SK-N-SH treated with all-trans-retinoic acid at 6 μM for 48 hours (cell line): ENCODE measurements at regions not wholly inside any gene's neighbourhood (a gene's known extent, or its start where the extent isn't known, plus 50 kb on each side); places are given as distances from the start of the nearest gene placed in this dataset.

Experiments
- ARNTL ChIP-seq: fragments of 450-650 bp; formaldehyde crosslinking; IDR thresholded peaks from 2 replicates; pipeline ENCODE4 v1.5.0; 2020; ENCODE audit warnings: low read depth, mild to moderate bottlenecking, moderate library complexity, borderline replicate concordance
- CREB5 ChIP-seq: fragments of 250-450 bp; sonication (Bioruptor Pico); IDR thresholded peaks from 2 replicates; pipeline ENCODE4 v1.5.1; 2020; ENCODE audit warnings: low read depth, mild to moderate bottlenecking, moderate library complexity
- CSRNP3 ChIP-seq: fragments of 250-450 bp; sonication (Bioruptor Pico); IDR thresholded peaks from 2 replicates; pipeline ENCODE4 v1.5.1; 2021; ENCODE audit warnings: mild to moderate bottlenecking, moderate library complexity
- ESRRG ChIP-seq: fragments of 250-450 bp; sonication (Bioruptor Pico); IDR thresholded peaks from 2 replicates; pipeline ENCODE4 v1.6.1; 2021; ENCODE audit warnings: mild to moderate bottlenecking
- GLIS3 ChIP-seq: fragments of 250-450 bp; sonication (Bioruptor Pico); IDR thresholded peaks from 2 replicates; pipeline ENCODE4 v1.5.0; 2020; ENCODE audit warnings: mild to moderate bottlenecking, moderate library complexity
- PATZ1 ChIP-seq: fragments of 250-450 bp; sonication (Bioruptor Pico); IDR thresholded peaks from 2 replicates; pipeline ENCODE4 v1.8.0; 2020; ENCODE audit warnings: mild to moderate bottlenecking, moderate library complexity, borderline replicate concordance
- POU6F1 ChIP-seq: fragments of 250-450 bp; sonication (Bioruptor Pico); IDR thresholded peaks from 2 replicates; pipeline ENCODE4 v1.8.0; 2021; ENCODE audit warnings: low read depth, mild to moderate bottlenecking, moderate library complexity, borderline replicate concordance
- SNAI2 ChIP-seq: fragments of 250-450 bp; sonication (Bioruptor Pico); IDR thresholded peaks from 2 replicates; pipeline ENCODE4 v1.5.0; 2020; ENCODE audit warnings: mild to moderate bottlenecking, moderate library complexity
- TOX ChIP-seq: fragments of 250-450 bp; sonication (Bioruptor Pico); IDR thresholded peaks from 2 replicates; pipeline ENCODE4 v1.8.0; 2021; ENCODE audit warnings: mild to moderate bottlenecking, moderate library complexity, borderline replicate concordance
- TSHZ2 ChIP-seq: fragments of 250-450 bp; sonication (Bioruptor Pico); IDR thresholded peaks from 2 replicates; pipeline ENCODE4 v1.5.0; 2020; ENCODE audit warnings: mild to moderate bottlenecking, moderate library complexity
- ZFP30 ChIP-seq: fragments of 450-650 bp; formaldehyde crosslinking; IDR thresholded peaks from 2 replicates; pipeline ENCODE4 v1.5.0; 2022; ENCODE audit warnings: mild to moderate bottlenecking, moderate library complexity

GRCh38 chr2:159851941-159852340 is 53.9 kb upstream of the CD302 start:
- no peak for TF ChIP-seq TSHZ2 (CRISPR knock-in tag)
- no peak for TF ChIP-seq GLIS3 (CRISPR knock-in tag)
- no peak for TF ChIP-seq POU6F1 (CRISPR knock-in tag)
- TF ChIP-seq TOX, result no peak
- TF ChIP-seq ZFP30 (CRISPR knock-in tag), result no peak
- no peak for TF ChIP-seq CSRNP3 (CRISPR knock-in tag)
- TF ChIP-seq PATZ1 (CRISPR knock-in tag), result no peak
- TF ChIP-seq ARNTL (CRISPR knock-in tag), result no peak
- no peak for TF ChIP-seq ESRRG (CRISPR knock-in tag)
- TF ChIP-seq CREB5 (CRISPR knock-in tag), result no peak
- TF ChIP-seq SNAI2 (CRISPR knock-in tag), result no peak
